ENCODE measurements at regions not wholly inside any gene's neighbourhood (a gene's known extent, or its start where the extent isn't known, plus 50 kb on each side); places are given as distances from the start of the nearest gene placed in this dataset.
"Not testable (repeated sequence)": the region's sequence is repeated elsewhere in the genome, so short reads cannot be mapped to it uniquely, and the experiment has no call there.

DNA sequence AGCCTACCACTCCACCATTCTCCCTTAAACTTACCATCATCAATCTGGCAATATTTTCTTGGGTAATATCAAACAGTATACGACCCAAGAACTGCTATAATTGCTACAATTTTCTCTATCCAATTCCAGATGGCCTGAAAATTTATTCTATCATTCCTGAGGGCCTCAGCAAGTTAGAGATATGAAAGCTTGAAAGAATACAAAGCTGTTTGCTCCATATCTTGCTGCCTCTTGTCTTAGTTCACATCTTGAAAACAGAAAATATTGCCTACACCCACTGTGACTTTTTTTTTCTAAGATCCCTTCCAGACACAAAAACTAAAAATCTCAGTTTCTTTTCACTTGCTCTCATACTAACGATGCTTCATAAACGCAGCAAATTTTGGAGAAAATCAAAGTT lies 898.9 kb downstream of the OTOL1 start:
- no peak for DNase-seq (ENCODE audit: low spot score)

DNA sequence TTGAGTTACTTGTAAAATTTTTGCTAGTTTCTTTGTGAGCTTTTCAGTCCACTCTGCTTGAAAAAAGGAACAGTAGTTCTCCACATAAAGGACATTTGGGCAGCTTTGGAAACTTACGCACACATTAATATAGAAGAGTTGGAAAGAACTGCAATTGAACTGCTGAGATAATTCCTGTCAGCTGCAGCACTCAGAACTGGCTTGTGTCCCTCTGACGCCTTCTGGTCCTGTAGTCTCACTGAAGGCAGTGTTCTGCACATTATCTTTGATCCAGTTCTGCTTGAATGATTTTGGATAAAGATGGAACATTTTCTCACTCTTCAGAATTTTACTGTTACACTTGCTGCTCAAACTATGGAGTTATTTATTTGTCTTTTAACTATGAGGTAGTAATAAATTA lies 901.9 kb downstream of the OTOL1 start:
- no peak for DNase-seq (ENCODE audit: low spot score)

DNA sequence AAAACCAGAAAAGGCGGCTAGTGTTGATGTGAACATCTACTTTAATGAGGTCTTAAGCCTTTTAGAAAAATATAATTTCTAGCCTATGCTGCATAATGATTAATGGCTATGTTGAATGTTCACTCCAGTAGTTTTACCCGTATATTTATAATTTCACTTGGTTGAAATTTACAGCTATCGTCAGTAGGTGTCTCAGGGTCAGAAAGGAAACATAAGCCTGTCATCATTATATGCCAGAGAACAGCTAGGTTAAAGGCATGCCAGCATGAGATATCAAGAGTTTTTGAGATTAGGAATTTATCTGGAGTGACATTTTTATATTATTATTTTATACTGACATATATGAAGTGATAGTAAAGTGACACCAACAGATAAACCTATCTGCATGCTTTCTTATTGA lies 904.1 kb downstream of the OTOL1 start:
- peak; percentile 9 for DNase-seq (ENCODE audit: low spot score)

DNA sequence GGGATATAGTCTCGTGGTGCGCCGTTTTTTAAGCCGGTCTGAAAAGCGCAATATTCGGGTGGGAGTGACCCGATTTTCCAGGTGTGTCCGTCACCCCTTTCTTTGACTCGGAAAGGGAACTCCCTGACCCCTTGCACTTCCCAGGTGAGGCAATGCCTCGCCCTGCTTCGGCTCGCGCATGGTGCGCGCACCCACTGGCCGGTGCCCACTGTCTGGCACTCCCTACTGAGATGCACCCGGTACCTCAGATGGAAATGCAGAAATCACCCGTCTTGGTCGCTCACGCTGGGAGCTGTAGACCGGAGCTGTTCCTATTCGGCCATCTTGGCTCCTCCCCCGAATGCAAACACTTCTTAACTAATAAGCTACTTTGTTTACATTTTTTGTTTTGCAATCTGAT lies 914.9 kb downstream of the OTOL1 start:
- not testable (repeated sequence) for DNase-seq (ENCODE audit: low spot score)

DNA sequence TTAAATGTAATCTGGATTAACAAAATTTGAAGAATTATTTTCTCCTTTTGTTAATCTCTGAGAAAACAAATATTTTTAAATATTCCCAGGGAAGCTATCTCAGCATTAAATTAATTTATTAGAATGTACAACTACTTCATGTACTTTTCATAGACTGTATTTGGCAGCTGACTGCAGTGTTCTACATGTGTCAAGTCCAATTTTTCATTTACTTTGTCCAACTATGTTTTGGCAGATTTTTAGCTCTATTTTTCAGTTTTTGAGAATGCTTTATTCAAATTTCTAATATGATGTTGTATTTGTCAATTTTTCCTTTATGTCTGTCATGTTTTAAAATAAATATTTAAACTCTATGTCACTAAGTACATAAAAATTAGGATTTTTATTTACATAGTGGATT lies 925.1 kb downstream of the OTOL1 start:
- DNase-seq (ENCODE audit: low spot score) = no peak

DNA sequence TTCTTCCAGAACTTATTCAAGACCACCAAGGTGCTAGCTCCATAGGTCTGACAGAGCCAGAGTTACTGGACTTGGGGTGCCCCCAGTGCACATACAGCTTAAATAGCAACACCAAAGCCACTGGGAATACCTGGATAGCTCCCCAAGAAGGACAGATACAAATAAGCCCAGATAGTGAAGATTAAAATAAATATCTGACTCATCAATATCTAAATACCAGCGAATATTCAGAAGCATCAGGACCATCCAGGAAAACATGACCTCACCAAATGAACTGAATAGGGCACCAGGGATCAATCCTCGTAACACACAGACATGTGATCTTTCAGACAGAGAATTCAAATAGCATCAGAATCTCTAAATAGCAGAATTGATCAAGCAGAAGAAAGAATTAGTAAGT lies 931.6 kb downstream of the OTOL1 start:
- no peak for DNase-seq (ENCODE audit: low spot score)

DNA sequence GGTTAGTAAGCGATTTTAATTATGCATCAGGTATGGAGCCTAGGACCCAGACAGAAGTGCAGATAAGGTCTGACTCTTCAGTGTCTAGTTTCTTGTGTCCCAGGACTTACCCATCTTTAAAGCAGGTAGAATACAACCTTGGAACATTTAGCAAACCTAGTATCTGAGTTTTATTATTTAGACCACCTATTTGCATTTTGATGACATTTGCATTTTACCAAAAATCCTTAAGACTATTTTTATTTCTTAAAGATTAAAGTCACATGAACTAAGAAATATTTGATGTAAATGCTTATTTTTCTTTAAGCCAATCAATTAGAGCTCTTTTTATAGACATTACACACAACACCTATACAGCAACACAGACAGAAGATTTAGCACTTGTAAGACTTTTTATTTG lies 939.1 kb downstream of the OTOL1 start:
- no peak for DNase-seq (ENCODE audit: low spot score)

DNA sequence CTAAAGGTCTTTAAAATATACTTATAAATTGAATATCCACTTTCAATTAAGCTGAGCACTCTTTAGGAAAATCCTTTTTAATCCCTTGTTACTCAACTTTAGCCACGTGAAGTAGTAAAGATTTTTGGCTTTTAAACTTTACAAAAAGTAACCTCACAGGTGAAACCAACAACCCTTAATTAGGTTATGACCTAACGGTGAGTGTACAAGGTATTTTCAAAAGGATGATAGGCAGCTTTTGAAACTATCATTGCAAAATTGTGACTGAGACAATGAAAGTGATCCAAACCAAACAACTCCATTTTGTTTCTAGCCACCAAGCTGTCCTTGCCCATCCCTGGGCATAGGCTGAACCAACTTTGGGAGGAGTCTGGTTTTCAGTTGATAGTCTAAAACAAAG lies 940.2 kb downstream of the OTOL1 start:
- no peak for DNase-seq (ENCODE audit: low spot score)

DNA sequence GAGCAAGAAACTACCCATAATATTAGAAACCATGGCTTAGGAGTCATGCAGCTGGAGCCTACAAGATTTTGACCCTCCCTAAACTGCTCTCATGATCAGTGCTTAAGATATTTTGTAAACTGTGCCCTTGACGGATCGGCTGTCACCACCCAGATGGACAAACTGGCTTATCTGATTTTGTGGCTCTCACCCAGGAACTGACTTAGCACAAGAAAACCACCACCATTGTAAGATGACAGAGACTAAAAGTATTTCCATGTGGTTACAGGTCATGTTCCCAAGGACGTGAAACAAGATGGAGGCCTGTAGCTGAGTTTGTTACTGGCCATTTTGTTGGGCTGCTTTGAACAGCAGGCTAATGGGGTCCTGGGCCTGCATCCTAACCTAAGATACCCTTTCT lies 940.9 kb downstream of the OTOL1 start:
- no peak for DNase-seq (ENCODE audit: low spot score)

DNA sequence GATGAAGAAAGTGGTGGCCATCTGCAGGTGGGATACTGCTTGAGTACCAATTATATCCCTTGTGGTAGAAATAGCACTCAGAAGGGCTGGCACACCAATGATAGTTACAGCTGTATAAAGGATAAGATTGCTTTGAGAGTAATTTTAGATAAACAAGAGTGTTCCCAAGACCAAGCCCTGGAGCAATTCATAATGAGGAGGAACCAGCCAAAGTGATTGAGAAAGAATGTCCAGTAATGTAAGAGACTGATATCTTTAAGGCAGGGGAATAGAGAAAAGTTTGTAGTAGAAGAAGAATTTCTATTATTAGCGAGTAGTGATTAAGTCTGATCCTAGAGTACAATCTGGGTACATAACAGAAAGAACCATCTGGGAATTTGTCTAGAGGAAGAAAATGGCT lies 945.1 kb downstream of the OTOL1 start:
- DNase-seq (ENCODE audit: low spot score) = no peak

DNA sequence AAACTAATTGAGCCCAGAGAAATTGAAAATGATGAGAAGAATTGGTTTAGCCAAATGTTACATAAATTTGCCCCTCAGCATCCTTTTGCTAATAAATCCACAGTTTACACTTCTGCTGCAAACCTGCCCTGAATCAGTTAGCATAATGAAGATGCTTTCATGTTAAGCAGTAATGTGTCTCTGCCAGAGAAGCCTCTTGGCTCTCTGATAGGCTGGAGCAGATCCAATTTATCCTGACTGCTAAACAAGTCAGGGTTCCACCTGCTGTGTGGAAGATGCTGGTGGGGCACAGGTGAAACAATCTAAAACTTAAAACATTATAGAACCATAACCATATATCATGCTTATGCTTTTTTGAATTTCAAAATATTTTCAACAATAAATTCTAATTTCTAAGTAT lies 946.8 kb downstream of the OTOL1 start:
- no peak for DNase-seq (ENCODE audit: low spot score)

DNA sequence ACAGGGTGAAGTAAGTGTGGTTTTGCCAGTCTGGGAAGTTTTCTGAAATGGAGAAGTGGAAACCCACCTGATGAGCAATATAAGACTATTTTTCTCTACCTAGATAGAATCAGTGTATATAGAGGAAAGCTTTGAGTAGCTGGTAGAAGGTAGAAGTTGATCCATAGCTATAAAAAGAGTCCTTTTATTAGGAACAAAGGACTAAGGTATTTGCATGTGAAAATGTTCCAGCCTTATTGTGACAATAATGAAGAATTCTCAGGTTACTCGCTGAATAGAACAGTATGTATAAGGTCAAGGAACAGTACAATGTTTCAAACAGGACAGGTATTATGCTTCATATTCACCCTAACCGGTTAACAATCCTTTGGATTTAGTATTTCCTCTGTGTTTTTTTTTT lies 972.2 kb downstream of the OTOL1 start:
- no peak for DNase-seq (ENCODE audit: low spot score)

DNA sequence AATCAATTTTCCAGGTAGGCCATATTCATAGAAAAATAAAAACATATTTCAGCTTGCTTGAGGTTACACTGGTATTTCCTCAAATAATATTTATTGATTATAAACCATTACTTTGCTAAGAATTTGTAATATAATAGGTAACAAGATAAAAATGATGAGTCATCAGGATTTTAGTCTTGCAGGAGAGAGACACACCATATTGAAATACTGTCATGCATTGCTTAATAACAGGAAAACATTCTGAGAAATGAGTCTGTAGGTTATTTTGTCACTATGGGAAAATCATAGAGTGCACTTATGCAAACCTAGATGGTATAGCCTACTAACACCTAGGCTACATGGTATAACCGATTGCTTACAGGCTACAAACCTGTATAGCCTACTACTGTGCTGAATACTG lies 990.5 kb downstream of the OTOL1 start:
- DNase-seq (ENCODE audit: low spot score) = no peak

DNA sequence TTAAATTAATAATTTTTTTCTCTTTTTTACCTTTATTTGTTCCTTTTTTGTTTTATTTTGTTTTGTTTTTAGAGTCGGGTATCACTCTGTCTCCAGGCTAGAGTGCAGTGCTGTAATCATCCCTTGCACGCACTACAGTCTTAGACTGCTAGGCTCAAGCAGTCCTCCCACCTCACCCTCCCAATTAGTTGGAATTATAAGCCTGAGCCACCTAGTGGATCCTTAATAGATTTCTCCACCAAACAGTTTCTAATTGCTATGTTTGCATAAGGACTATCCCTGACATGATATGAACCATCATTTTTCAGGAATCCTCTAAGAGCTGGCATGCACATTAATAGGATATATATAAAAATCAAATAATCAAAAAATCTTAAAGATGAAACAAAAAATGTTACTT lies 993.2 kb downstream of the OTOL1 start:
- DNase-seq (ENCODE audit: low spot score) = no peak

DNA sequence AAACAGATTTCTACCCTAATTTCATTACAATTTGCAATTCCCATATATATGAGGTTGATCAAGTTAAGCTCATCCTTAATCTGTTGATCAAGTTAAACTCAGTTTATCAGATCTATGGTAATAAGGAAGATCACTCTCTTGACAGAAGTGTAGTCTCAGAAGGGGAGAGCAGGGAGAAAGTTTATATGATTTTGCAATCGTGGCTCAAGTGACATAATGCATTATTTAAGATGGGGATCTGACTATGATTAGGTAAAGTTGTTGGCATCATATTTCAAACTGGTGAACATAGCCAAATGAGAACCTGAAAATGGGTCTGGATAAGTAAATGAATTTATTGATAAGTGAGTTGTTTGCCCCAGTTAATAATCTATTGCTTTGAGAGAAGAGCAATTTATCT lies 995.3 kb downstream of the OTOL1 start:
- DNase-seq (ENCODE audit: low spot score) = no peak

DNA sequence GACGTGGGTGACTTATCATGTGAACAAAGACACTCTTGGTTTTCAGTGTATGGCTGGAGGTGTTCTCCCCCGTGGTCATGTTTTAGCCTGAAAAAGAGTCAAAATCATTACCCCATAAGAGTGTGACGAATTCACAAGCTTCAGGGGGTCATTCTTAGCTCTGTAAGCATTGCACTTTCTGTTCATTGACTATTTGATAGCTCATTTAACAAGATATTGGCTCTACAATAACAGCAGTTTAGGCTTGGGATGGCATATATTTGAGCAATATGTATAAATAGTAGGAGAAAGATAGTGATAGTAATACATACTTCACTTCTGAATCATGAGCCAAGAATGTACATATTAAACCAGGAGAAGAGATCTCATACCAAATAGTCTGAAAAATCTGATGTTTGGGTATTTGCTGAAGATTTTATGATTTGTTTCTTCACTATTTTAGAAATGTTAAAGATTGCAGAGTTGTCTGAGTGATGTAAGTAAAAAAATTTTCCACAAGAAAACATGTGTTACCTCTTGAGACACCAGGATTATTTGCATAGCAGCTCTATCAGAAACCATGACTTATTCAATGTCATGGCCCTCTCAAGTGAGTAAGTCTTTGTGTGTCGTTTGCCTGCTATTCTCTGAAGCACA lies 996.0 kb downstream of the OTOL1 start:
- DNase-seq (ENCODE audit: low spot score) = no peak

DNA sequence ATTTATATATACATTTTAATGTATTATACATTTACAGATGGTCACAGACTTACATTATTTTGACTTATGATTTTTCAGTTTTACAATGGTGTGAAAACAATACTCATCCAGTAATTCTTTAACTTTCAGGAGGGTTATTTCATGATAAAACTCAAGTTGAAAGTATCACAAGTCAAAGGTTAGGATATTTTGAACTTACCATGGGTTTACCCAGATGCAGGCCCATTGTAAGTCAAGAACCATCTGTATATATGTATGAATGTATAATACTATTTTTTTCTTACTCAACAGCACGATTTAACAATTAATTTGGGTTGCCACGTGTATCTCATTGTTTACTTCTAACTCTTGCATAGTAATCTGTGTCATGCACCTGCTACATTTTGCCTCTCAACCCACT lies 1002.0 kb downstream of the OTOL1 start:
- DNase-seq (ENCODE audit: low spot score) = no peak

DNA sequence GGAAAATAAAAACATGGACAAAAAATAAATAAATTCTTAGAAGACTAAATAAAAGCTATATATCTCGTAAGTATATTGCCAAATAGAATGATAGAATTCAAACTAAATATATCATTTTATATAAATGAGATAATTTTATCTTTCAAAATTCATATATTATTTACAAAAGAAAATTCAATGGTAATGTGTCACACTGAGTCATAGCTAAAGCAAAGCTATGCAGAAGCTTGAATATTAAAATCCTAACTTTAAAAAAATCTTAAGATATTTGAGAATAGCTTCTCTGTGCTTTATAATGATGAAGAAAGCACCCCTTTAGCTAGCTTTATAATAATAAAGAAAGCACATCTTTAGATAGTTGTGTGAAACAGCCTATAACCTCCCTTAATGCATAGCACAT lies 1010.8 kb downstream of the OTOL1 start:
- no peak for DNase-seq (ENCODE audit: low spot score)

DNA sequence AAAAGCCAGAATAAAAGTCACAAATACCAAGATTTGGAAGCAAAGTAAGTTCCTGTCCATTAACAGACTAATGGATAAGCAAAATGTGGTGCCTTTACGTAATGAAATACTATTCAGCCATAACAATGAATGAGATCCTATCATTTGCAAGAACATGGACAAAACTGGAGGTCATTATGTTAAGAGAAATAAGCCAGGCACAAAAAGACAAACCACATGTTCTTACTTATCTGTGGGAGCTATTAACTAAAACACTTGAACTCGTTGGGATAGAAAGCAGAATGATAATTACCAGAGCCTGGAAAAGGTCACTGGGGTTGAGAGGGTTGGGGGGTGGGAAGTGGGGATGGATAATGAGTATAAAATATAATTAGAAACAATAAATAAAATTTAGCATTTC lies 1015.9 kb downstream of the OTOL1 start:
- no peak for DNase-seq (ENCODE audit: low spot score)

DNA sequence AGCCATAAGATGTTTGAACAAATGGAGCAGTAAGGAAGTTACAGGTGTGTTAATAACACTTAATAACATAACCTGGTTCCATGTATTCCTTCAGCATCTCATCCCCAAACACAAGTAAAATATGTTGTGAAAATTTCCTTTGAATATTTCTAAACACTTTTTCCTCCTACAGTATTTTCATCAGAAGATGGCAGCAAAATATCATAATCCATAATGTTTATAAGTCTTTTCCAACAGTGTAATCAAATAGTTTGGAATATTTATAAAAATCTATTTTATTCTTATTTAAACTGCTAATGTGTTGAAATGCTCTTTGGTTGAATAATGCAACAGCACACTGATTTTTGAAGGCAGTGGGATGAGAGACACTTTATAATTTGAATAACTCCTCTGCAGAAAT lies 1020.5 kb downstream of the OTOL1 start:
- no peak for DNase-seq (ENCODE audit: low spot score)

DNA sequence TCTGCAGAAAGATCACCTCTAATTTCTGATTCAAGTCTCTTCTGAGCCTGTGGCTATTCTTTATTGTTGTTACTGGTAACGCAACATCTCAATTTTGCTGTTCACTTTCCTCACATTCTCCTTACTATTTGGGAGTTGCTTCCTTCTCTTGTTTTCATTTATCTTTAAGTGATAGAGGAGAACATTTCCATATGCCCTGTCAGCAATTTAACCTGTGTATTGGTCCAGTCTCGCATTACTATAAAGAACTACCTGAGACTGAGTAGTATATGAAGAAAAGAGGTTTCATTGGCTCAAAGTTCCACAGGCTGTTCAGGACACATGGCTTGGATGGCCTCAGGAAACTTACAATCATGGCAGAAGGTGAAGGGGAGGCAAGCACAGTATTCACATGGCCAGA lies 1025.1 kb downstream of the OTOL1 start:
- DNase-seq (ENCODE audit: low spot score) = no peak

DNA sequence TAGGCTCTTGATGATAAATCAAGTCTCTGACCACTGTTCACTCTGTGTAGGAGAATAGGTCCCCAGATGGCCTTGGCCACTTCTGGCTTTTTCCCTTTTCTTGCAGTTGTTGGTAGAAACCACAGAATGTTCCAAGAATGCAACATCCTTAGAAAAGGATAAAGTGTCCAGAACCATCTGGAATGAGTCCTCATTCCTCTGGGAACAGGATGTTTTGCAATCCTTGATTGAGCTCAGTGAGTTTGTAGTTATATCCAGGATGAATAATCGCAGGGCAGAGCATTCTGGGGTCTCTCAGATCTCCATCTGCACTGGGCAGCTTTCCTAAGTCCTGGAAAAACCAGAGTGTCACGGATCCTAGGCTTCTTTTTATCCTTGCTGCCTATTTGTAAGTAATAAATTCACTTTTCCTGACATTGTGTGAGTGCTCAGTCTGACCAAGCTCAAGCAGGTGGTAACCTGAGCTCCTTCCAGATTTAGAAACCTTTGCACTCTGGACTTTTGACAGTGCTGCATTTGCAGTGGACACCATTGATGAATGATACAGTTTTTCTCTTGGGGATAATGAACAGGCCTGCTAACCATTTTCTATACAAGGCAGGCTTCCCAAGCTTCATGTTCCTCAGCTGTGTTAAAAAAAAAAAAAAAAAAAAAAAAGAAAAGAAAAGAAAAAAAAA lies 1028.6 kb downstream of the OTOL1 start:
- no peak for DNase-seq (ENCODE audit: low spot score)

DNA sequence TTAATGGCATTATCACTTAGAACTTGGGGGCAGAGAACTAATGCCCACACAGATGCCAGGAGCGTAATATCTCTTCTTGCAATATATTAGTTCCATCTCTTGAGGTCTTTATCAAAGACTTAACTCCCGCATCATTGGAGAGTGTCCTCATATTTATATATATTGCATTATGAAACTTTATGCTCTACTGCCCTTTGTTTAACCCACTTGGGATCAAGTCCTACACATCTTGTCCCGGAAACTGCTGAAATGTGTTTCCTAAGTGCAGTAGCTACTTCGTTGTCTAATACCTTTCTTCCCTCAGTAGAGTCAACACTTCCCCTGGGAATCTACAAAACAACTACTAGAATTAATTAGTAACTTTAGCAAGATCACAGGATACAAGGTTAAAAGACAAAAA lies 1029.2 kb downstream of the OTOL1 start:
- no peak for DNase-seq (ENCODE audit: low spot score)

DNA sequence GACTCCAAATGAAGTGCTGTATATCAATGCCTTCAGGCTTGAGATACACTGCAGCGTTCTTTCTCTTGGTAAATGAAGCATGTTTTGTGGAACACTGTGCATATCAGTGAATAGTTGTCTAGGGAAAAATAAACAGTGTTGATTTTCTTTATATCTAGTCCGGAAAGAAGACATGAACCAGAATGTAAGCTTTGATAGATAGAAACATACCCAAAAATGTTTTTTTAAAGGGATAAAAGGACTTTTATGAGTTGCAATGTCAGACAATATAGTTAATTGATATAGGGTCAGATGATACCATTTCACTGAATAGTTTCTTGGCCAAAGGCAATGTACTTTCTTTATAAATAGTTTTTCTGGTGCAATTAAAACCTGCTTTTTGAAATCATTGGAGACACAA lies 1037.8 kb downstream of the OTOL1 start:
- DNase-seq (ENCODE audit: low spot score) = no peak
